B cell (primary cell): ENCODE measurements at regions not wholly inside any gene's neighbourhood (a gene's known extent, or its start where the extent isn't known, plus 50 kb on each side); places are given as distances from the start of the nearest gene placed in this dataset.

Experiments
- EZH2 ChIP-seq: IDR thresholded peaks from 2 replicates; pipeline ENCODE4 v1.6.1; 2012; ENCODE audit warnings: borderline replicate concordance, low read depth, mild to moderate bottlenecking, moderate library complexity, low read length; ENCODE audit not compliant: insufficient read depth, poor library complexity, severe bottlenecking
- TF ChIP-seq, protein P1 (sequence below): fragments of 200-600 bp; IDR thresholded peaks from one replicate; pipeline ENCODE4 v1.8.0; 2022; ENCODE audit warnings: antibody characterized with exemption, mild to moderate bottlenecking

DNA sequence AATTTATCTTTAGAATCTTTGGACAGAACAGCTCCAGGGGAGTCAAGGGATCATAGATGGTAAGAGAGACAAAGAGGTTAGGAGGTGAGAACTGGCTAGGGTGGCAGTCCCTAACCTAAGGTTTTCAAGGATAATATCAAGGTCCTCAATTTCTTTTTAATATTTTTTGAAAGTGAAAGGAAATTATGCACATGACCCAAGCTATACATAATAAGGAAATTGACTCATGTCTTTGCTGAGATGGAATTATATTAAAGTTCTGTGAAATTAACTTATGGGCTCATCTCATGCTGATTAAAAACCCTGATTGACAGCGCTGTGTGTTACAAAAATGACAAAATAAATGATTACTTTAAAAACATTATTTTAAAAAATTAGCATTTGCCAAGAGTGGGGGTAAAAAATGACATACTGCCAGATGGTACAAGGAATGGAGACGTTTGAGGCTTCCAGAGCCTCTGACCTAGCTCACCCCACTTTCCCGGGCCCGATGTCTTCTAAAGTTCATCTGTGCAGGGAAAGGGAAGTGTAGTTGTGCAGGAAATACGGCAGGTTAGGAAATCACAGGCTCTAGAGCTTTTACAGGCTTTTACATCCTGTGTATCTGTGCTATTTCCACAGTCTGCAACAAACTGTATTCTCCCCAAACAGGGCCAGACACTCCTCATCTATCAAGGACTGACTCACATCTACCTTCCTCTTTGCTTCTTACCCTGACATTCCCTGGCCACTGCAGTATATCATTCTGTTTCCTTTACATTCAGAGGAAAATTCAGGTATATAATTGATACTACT, 185.6 kb upstream of the PRSS58 start:
- TF ChIP-seq, protein P1, sequence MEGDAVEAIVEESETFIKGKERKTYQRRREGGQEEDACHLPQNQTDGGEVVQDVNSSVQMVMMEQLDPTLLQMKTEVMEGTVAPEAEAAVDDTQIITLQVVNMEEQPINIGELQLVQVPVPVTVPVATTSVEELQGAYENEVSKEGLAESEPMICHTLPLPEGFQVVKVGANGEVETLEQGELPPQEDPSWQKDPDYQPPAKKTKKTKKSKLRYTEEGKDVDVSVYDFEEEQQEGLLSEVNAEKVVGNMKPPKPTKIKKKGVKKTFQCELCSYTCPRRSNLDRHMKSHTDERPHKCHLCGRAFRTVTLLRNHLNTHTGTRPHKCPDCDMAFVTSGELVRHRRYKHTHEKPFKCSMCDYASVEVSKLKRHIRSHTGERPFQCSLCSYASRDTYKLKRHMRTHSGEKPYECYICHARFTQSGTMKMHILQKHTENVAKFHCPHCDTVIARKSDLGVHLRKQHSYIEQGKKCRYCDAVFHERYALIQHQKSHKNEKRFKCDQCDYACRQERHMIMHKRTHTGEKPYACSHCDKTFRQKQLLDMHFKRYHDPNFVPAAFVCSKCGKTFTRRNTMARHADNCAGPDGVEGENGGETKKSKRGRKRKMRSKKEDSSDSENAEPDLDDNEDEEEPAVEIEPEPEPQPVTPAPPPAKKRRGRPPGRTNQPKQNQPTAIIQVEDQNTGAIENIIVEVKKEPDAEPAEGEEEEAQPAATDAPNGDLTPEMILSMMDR, result no peak
- TF ChIP-seq EZH2, result no peak
